Thoracic aorta (tissue), 2 donors: ENCODE measurements at regions not wholly inside any gene's neighbourhood (a gene's known extent, or its start where the extent isn't known, plus 50 kb on each side); places are given as distances from the start of the nearest gene placed in this dataset.

Experiments used
- ATAC-seq: fragments of 150-250 bp; one replicate; pipeline ENCODE4 v1.8.0; 2017; ENCODE audit warnings: low read depth; ENCODE audit not compliant: insufficient number of reproducible peaks, low FRiP score
- DNase-seq: peaks from one replicate; pipeline ENCODE4 v3.0.0-alpha.2; 2020; ENCODE audit warnings: low spot score
- H3K27ac ChIP-seq, 2 donors: fragments of 200-600 bp; sonication (generic); 1 replicate in 1 of 2; 2 replicates in 1 of 2; pipeline ENCODE4 v1.5.1; 2016; ENCODE audit warnings: mild to moderate bottlenecking in 2 of 2, moderate library complexity in 2 of 2
- H3K27me3 ChIP-seq: fragments of 200-600 bp; sonication (generic); replicated peaks from 2 replicates; pipeline ENCODE4 v1.6.0; 2016; ENCODE audit warnings: mild to moderate bottlenecking; ENCODE audit not compliant: insufficient read depth
- H3K36me3 ChIP-seq: fragments of 200-600 bp; sonication (generic); one replicate; pipeline ENCODE4 v1.5.1; 2016
- H3K4me1 ChIP-seq, 2 donors: fragments of 200-600 bp; sonication (generic); 1 replicate in 1 of 2; 2 replicates in 1 of 2; pipeline versions ENCODE4 v1.5.1 to v1.6.0; 2016; ENCODE audit warnings: low read depth in 2 of 2, mild to moderate bottlenecking in 1 of 2; ENCODE audit not compliant: control insufficient read depth in 1 of 2
- H3K4me3 ChIP-seq: fragments of 200-600 bp; sonication (generic); 2 replicates; pipeline ENCODE4 v1.5.1; 2016; ENCODE audit warnings: mild to moderate bottlenecking
- H3K9me3 ChIP-seq: fragments of 200-600 bp; sonication (generic); 2 replicates; pipeline ENCODE4 v1.5.1; 2016
- TF ChIP-seq, protein P1 (sequence below): fragments of 200-600 bp; sonication (generic); IDR thresholded peaks from one replicate; pipeline ENCODE4 v1.5.1; 2019; ENCODE audit warnings: antibody characterized with exemption

DNA sequence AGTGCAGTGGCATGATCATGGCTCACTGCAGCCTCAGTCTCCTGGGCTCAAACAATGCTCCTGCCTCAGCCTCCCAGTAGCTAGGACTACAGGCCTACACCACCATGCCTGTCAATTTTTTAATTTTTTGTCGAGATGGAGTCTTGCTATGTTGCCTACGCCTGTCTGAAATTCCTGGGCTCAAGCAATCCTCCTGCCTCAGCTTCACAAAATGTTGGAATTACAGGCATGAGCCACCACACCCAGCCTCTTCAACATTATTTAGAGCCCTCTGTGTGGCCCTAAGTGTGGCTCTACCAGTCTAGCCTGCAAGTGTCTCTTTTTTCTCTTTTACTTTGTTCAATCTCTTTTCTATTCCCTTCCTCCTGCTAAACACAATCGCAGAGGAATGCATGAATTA lies 154.4 kb upstream of the EPB41L4A start:
- no peak overlapping the region for H3K4me3 ChIP-seq
- peaks cover 6 to 11% of the 10 kb centered on the region in 2 donors for H3K4me1 ChIP-seq
- no peak for DNase-seq
- no peaks in the 10 kb centered on the region for H3K36me3 ChIP-seq
- no peaks in the 10 kb centered on the region for H3K9me3 ChIP-seq
- TF ChIP-seq, protein P1, sequence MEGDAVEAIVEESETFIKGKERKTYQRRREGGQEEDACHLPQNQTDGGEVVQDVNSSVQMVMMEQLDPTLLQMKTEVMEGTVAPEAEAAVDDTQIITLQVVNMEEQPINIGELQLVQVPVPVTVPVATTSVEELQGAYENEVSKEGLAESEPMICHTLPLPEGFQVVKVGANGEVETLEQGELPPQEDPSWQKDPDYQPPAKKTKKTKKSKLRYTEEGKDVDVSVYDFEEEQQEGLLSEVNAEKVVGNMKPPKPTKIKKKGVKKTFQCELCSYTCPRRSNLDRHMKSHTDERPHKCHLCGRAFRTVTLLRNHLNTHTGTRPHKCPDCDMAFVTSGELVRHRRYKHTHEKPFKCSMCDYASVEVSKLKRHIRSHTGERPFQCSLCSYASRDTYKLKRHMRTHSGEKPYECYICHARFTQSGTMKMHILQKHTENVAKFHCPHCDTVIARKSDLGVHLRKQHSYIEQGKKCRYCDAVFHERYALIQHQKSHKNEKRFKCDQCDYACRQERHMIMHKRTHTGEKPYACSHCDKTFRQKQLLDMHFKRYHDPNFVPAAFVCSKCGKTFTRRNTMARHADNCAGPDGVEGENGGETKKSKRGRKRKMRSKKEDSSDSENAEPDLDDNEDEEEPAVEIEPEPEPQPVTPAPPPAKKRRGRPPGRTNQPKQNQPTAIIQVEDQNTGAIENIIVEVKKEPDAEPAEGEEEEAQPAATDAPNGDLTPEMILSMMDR, result no peak
- H3K27ac ChIP-seq, result no peak overlapping the region
- H3K27me3 ChIP-seq, result no peaks in the 10 kb centered on the region
- ATAC-seq, result no peak

DNA sequence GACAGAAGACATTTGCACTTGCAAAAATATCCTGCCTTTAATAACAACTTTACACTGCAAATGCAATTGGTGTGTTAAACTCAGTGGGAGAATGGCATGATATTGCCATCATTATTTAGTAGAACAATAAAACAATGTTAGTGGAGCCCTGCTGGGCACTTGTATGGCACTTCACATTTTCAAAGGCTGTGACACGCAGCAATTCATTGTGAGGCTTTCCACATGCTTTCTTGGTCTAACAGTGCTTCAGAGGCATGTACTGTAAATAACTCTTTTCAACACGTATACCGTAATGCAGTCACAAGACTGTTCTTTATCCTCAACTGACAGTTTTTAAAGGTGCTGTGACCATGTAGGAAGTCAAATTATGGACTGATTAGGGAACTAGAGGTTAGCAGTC lies 155.5 kb upstream of the EPB41L4A start:
- TF ChIP-seq, protein P1, result no peak
- Histone ChIP-seq H3K4me3 (no peak overlapping the region), H3K4me1 (peaks cover 6 to 11% of the 10 kb centered on the region in 2 donors), H3K9me3 (no peaks in the 10 kb centered on the region), H3K27me3 (no peaks in the 10 kb centered on the region), H3K36me3 (no peaks in the 10 kb centered on the region), H3K27ac (no peak overlapping the region)
- DNase-seq (no peak), ATAC-seq (no peak)

DNA sequence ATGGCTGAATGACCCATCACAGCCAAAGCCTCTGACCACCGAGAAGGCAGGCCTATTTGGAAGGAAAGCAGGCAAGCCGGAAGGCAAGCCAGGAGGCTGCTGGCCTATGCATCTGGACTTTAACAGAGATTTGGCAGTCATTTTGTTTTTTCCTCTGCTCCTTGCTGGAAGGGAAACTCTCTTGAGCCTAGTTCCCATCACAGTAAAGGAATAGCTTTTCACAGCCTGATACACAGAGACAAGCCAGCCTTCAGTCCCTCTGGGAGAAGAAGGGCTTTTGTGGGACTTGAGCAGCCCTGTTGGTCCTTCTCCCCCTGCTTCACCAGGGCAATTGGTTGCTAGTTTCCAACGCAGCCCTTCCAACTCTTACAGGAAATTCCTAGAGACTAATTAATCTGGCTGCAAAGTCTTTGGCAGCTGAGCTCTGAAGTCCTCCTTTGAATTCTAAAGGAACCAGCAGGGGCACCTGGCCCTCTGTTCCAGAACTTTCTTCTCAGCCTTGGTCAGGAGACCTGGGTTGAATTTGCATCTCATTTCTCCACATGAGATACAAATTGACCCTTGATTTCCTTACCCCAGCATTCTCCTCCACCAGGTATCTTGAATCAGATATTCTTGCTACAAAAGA lies 157.3 kb upstream of the EPB41L4A start:
- no peak for ATAC-seq
- peaks cover 6 to 11% of the 10 kb centered on the region in 2 donors for H3K4me1 ChIP-seq
- H3K27me3 ChIP-seq, result no peaks in the 10 kb centered on the region
- DNase-seq, result no peak
- H3K9me3 ChIP-seq, result no peaks in the 10 kb centered on the region
- no peaks in the 10 kb centered on the region for H3K36me3 ChIP-seq
- no peak overlapping the region for H3K4me3 ChIP-seq
- peak overlapping the region; percentile 10 to 54 for H3K27ac ChIP-seq
- TF ChIP-seq, protein P1, result no peak

DNA sequence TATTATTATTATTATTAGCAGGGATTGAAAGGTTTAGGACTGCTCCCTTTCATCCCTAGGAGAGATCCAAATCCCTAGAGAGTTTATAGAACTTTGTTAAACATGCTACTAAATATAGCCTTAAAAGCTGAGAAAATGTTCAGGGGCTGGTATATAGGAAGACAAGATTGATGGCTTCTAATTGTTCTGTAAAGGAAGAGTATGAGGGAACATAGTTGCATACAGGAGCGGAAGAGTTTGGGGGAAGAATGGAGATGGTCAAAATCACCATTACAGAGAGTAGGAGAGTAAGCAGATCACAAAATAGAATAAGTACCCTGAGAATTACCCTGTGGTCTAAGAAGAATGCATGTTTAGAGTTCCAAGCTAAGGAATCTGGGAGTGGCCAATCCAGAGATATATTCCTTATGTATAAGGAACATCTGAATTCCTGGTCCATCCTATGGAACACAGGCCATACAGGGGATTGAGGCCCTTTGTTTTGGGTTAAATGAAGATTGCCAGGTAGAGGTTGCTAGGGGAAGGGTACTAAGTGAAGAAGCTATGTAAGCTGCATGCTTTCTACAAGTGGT lies 158.0 kb upstream of the APC start:
- H3K9me3 ChIP-seq, result no peaks in the 10 kb centered on the region
- ATAC-seq (no peak), DNase-seq (no peak)
- H3K27ac ChIP-seq, result no peak overlapping the region
- no peak overlapping the region for H3K4me3 ChIP-seq
- no peaks in the 10 kb centered on the region for H3K27me3 ChIP-seq
- TF ChIP-seq, protein P1, result no peak
- no peaks in the 10 kb centered on the region for H3K36me3 ChIP-seq
- H3K4me1 ChIP-seq, result peaks cover 6 to 11% of the 10 kb centered on the region in 2 donors

DNA sequence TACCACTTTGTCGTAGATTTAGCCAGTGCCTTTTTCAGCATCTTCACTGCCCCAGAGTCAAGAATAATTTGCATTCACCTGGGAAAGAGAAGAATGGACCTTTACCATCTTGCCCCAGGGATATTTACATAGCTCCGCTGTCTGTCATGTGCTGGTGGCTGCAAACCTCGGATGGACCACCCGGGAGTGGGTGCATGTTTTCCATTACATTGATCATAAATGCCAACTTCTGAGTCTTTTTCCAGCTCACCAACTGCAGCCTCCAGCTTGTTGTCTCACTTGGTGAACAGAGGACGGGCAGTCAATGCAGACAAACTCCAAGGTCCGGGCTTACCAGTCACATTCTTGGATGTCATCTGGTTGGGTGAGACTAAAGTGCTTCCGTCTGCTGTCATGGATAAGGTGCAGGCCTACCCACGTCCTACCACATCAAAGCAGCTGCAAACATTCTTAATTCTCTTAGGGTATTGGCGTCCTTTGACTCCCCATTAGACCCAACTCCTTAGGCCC lies 155.8 kb upstream of the APC start:
- Histone ChIP-seq H3K9me3 (no peaks in the 10 kb centered on the region), H3K4me1 (peaks cover under 1 to 1% of the 10 kb centered on the region in 2 donors), H3K4me3 (no peak overlapping the region), H3K36me3 (no peaks in the 10 kb centered on the region), H3K27me3 (no peaks in the 10 kb centered on the region), H3K27ac (no peak overlapping the region)
- TF ChIP-seq, protein P1, result no peak
- DNase-seq (no peak), ATAC-seq (no peak)
